ENCODE measurements at regions not wholly inside any gene's neighbourhood (a gene's known extent, or its start where the extent isn't known, plus 50 kb on each side); places are given as distances from the start of the nearest gene placed in this dataset.

DNA sequence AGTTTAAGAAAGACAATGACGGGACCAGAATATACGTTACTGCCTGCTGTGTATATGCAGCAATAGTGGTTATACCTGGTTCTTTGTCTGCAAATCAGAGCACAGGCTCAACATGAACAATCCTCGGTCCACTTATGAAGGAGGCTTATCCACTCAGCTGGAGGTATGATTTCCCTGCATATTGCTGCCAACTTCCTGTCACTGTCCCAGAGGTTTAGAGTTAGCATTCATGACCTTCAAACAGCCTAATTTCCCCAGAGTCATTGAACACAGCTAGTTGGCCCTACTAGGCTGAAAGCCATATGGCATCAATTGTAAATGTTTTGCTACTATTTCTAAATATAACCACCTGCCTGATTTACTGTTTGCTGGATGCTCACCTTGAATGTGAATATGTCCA, 224.9 kb upstream of the ZNF717 start:
- Histone ChIP-seq H3K4me3 (no peak overlapping the region), H3K27me3 (no peaks in the 10 kb centered on the region), H3K4me1 (no peaks in the 10 kb centered on the region), H3K27ac (no peak overlapping the region), H3K36me3 (ENCODE audit: low read depth, missing control alignments) (no peaks in the 10 kb centered on the region), H3K9me3 (no peaks in the 10 kb centered on the region)
- 35 to 40% methylated on average over 3 of the region's 3 CpGs for WGBS, 2 donors
- intact Hi-C loops (cut with DNase I; ENCODE audit: low total_unique reads): no loop called here
- TF ChIP-seq, protein P1, sequence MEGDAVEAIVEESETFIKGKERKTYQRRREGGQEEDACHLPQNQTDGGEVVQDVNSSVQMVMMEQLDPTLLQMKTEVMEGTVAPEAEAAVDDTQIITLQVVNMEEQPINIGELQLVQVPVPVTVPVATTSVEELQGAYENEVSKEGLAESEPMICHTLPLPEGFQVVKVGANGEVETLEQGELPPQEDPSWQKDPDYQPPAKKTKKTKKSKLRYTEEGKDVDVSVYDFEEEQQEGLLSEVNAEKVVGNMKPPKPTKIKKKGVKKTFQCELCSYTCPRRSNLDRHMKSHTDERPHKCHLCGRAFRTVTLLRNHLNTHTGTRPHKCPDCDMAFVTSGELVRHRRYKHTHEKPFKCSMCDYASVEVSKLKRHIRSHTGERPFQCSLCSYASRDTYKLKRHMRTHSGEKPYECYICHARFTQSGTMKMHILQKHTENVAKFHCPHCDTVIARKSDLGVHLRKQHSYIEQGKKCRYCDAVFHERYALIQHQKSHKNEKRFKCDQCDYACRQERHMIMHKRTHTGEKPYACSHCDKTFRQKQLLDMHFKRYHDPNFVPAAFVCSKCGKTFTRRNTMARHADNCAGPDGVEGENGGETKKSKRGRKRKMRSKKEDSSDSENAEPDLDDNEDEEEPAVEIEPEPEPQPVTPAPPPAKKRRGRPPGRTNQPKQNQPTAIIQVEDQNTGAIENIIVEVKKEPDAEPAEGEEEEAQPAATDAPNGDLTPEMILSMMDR (IDR thresholded peaks at IDR 0.05): no peak
- no peak for TF ChIP-seq POLR2A (IDR thresholded peaks at IDR 0.05)
- DNase-seq: no peak

DNA sequence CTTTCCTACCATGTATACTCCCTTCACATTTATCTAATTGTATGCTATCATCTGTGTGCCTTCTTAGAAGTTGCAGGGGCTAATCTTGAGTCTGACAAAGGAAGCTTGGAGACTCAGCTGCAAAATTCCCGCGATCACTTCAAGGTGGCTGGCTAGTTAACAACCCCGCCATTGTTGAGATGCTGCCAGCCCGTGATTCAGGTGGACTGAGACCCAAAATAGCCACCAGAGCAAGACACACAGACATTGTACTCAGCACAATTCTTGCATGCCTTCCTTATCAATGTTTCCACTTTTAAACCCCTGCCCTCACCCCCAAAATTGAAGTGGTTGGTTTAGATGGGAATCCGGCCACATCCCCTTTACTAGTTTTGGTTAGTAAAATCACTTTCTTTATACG, 225.8 kb upstream of the ZNF717 start:
- no peaks in the 10 kb centered on the region for H3K27me3 ChIP-seq
- 27 to 36% methylated on average over 6 of the region's 6 CpGs for WGBS, 2 donors
- no peaks in the 10 kb centered on the region for H3K4me1 ChIP-seq
- no peaks in the 10 kb centered on the region for H3K9me3 ChIP-seq
- TF ChIP-seq POLR2A (IDR thresholded peaks at IDR 0.05): no peak
- TF ChIP-seq, protein P1 (IDR thresholded peaks at IDR 0.05): no peak
- intact Hi-C loops (cut with DNase I; ENCODE audit: low total_unique reads): no loop called here
- DNase-seq: no peak
- no peak overlapping the region for H3K4me3 ChIP-seq
- no peak overlapping the region for H3K27ac ChIP-seq
- H3K36me3 ChIP-seq (ENCODE audit: low read depth, missing control alignments): no peaks in the 10 kb centered on the region

DNA sequence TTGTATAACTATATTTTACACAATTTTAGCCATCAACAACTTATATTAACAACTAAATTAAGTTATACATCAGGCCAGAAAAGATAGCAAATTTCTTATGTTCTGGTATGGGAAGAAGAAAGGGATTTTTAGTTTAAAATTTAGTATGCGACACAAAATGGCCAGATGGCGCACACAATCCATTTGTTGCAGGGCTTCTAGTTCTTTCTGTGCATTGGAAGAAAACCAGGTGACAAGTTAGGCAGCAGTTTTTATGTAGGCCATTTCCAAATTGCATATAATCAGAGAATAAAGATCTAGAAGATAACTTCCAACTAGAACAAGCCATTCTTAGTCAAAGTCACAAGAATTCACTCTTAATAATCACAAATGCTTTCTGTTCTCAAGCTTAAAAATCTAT, 230.1 kb upstream of the ZNF717 start:
- no peak for TF ChIP-seq POLR2A (IDR thresholded peaks at IDR 0.05)
- TF ChIP-seq, protein P1 (IDR thresholded peaks at IDR 0.05): no peak
- H3K27ac ChIP-seq: no peak overlapping the region
- intact Hi-C loops (cut with DNase I; ENCODE audit: low total_unique reads): no loop called here
- no peaks in the 10 kb centered on the region for H3K27me3 ChIP-seq
- no peaks in the 10 kb centered on the region for H3K4me1 ChIP-seq
- no peaks in the 10 kb centered on the region for H3K9me3 ChIP-seq
- no peak for DNase-seq
- no peak overlapping the region for H3K4me3 ChIP-seq
- WGBS, 2 donors: 88 to 91% methylated on average over 2 of the region's 2 CpGs
- no peaks in the 10 kb centered on the region for H3K36me3 ChIP-seq (ENCODE audit: low read depth, missing control alignments)

DNA sequence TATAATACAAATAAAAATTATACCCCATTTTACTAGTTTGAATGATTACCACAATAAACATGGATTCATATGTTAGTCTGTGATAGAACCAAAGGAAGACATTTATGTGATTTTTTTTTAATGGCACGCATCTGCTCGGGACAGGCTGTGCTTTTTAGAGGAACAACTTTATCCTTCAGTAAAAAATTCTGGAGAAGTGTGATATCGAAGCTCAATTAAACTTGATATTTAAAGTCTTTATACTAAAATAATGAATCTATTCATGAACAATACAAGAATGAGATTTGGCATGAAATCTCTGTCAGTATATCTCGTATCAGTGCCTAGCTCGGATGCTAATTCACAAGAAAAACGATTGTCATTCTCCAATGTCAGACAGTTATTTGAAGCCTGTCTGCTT, 230.8 kb upstream of the ZNF717 start:
- WGBS, 2 donors: 35 to 40% methylated on average over 6 of the region's 6 CpGs
- Histone ChIP-seq H3K27ac (no peak overlapping the region), H3K27me3 (no peaks in the 10 kb centered on the region), H3K4me1 (no peaks in the 10 kb centered on the region), H3K9me3 (no peaks in the 10 kb centered on the region), H3K4me3 (no peak overlapping the region), H3K36me3 (ENCODE audit: low read depth, missing control alignments) (no peaks in the 10 kb centered on the region)
- TF ChIP-seq POLR2A (IDR thresholded peaks at IDR 0.05): no peak
- TF ChIP-seq, protein P1 (IDR thresholded peaks at IDR 0.05): no peak
- intact Hi-C loops (cut with DNase I; ENCODE audit: low total_unique reads): no loop called here
- DNase-seq: no peak

DNA sequence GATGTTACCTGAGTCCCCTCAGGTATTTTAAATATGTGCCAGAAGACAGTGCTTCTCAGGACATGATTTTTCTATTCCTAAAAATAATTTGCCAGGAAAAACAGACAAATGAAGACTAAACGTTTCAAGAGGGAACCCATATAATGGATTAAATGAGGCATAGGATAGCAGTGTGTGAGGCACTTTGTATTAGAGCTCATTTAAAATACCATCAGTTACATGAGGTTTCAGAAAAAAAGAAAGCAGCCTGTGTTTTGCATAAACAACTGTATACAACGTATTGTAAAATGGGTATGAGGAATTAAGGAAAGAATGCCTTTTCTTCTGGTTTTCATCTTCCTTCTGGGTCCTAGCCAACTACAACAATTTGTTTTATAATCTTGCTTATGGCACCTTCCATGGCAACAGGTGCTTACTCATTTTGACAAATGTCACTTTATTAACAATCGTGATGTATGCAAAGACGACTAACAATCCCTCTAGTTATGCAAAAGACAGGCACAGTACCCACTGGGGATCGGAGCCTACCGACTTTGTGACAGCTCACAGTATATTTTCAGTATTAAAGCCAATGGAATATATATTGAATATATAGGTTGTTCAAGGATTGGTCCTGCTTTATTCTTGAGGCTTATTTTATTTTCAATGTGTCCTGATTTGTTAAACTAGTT, 231.6 kb upstream of the ZNF717 start:
- H3K36me3 ChIP-seq (ENCODE audit: low read depth, missing control alignments): no peaks in the 10 kb centered on the region
- H3K9me3 ChIP-seq: no peaks in the 10 kb centered on the region
- WGBS, 2 donors: 62 to 77% methylated on average over 6 of the region's 6 CpGs
- H3K4me1 ChIP-seq: no peaks in the 10 kb centered on the region
- no peak for DNase-seq
- H3K27ac ChIP-seq: no peak overlapping the region
- no peak overlapping the region for H3K4me3 ChIP-seq
- no peaks in the 10 kb centered on the region for H3K27me3 ChIP-seq
- intact Hi-C loops (cut with DNase I; ENCODE audit: low total_unique reads): no loop called here
- TF ChIP-seq, protein P1 (IDR thresholded peaks at IDR 0.05): no peak
- TF ChIP-seq POLR2A (IDR thresholded peaks at IDR 0.05): no peak

Data from testis (tissue), 2 donors.